BLaER1 treated with 17β-estradiol and CSF1 and Interleukin-3, amounts not matched to agents 10 nM and 100 nM (cell line): ENCODE measurements at regions not wholly inside any gene's neighbourhood (a gene's known extent, or its start where the extent isn't known, plus 50 kb on each side); places are given as distances from the start of the nearest gene placed in this dataset.
A peak's percentile ranks its signal among the peaks of the same experiment; 100 is the strongest.

Experiments used
- H3K27ac ChIP-seq, 11 experiments: shearing (Covaris generic); formaldehyde crosslinking; 2 replicates each; pipeline ENCODE4 v1.8.1; 2022
- H3K27me3 ChIP-seq, 11 experiments: shearing (Covaris generic); formaldehyde crosslinking; 2 replicates each; pipeline ENCODE4 v1.8.1; 2022
- H3K36me3 ChIP-seq, 11 experiments: shearing (Covaris generic); formaldehyde crosslinking; 2 replicates each; pipeline ENCODE4 v1.8.1; 2022
- H3K4me1 ChIP-seq, 10 experiments: shearing (Covaris generic); formaldehyde crosslinking; 2 replicates each; pipeline ENCODE4 v1.8.1; 2022
- H3K4me2 ChIP-seq, 11 experiments: shearing (Covaris generic); formaldehyde crosslinking; 2 replicates each; pipeline ENCODE4 v1.8.1; 2022
- H3K4me3 ChIP-seq, 10 experiments: shearing (Covaris generic); formaldehyde crosslinking; 2 replicates each; pipeline ENCODE4 v1.8.1; 2022
- H3K9ac ChIP-seq, 11 experiments: shearing (Covaris generic); formaldehyde crosslinking; 2 replicates each; pipeline ENCODE4 v1.8.1; 2022
- H3K9me3 ChIP-seq, 11 experiments: shearing (Covaris generic); formaldehyde crosslinking; replicated peaks in 1 of 11; 2 replicates each; pipeline ENCODE4 v1.8.1; 2022
- H4K20me1 ChIP-seq, 11 experiments: shearing (Covaris generic); formaldehyde crosslinking; 2 replicates each; pipeline ENCODE4 v1.8.1; 2022
- Cebpa-rat ChIP-seq, 11 experiments: shearing (Covaris generic); IDR thresholded peaks; 2 replicates each; pipeline ENCODE4 v1.8.1; 2022

GRCh38 chr2:126535408-126535807 lies 120.5 kb upstream of the GYPC start:
- H3K4me3 ChIP-seq: no peak overlapping the region
- H3K9ac ChIP-seq: no peak overlapping the region
- no peak for TF ChIP-seq Cebpa-rat (IDR thresholded peaks at IDR 0.05)
- no peak overlapping the region for H3K27ac ChIP-seq
- 0 out of 22 replicates have a peak overlapping the region, but pooled peaks of 2 of the 11 experiments have one; percentile 49 to 52 for H3K4me2 ChIP-seq
- H3K4me1 ChIP-seq: peaks cover 0 to 19% (median 11%) of the 10 kb centered on the region in 10 experiments; a peak in 16 of 20 replicates
- H4K20me1 ChIP-seq: no peaks in the 10 kb centered on the region
- no peaks in the 10 kb centered on the region for H3K9me3 ChIP-seq
- H3K36me3 ChIP-seq: no peaks in the 10 kb centered on the region
- no peaks in the 10 kb centered on the region for H3K27me3 ChIP-seq

DNA sequence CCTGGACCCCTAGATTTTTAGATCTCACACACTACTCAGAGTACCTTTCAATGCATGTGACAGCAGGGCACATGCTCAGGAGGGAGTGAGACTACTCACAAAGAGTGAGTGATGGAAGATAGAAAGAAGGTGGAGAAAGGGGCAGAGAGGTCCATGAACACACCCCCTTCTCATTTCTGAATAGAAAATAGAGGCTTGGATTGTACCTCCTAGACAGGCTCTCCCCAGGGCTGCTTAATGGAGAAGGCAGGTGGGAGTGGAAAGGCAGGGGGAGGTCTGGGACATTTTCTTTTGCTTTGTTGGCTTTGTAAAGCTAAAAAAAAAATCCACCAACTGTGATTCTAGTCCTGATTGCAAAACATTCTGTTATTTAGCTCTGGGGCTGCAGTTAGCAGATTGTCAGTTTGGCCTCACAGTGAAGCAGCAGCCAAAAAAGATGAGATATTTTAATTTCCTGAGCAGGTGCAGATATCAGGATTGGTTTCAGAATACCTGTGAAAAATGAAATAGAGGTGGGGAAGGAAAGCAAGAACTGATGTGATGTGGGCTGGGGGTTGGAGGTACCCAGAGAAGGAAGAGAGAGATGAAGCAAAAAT lies 119.3 kb upstream of the GYPC start:
- Histone ChIP-seq H3K9me3 (peaks cover 0 to 5% (median 0%) of the 10 kb centered on the region in 11 experiments; a peak in 6 of 22 replicates), H3K4me1 (peaks cover 0 to 19% (median 11%) of the 10 kb centered on the region in 10 experiments; a peak in 16 of 20 replicates), H3K4me2 (no peak overlapping the region), H4K20me1 (no peaks in the 10 kb centered on the region), H3K9ac (no peak overlapping the region), H3K4me3 (no peak overlapping the region), H3K27me3 (no peaks in the 10 kb centered on the region), H3K36me3 (no peaks in the 10 kb centered on the region), H3K27ac (no peak overlapping the region)
- TF ChIP-seq Cebpa-rat (IDR thresholded peaks at IDR 0.05): no peak

GRCh38 chr2:126539101-126539500 lies 116.9 kb upstream of the GYPC start:
- Histone ChIP-seq H3K9me3 (peaks cover 0 to 23% (median 17%) of the 10 kb centered on the region in 11 experiments; a peak in 16 of 22 replicates), H4K20me1 (no peaks in the 10 kb centered on the region), H3K27ac (no peak overlapping the region), H3K4me1 (peaks cover 0 to 13% (median 8%) of the 10 kb centered on the region in 10 experiments; a peak in 16 of 20 replicates), H3K36me3 (no peaks in the 10 kb centered on the region), H3K4me3 (no peak overlapping the region), H3K27me3 (no peaks in the 10 kb centered on the region), H3K4me2 (no peak overlapping the region), H3K9ac (no peak overlapping the region)
- TF ChIP-seq Cebpa-rat (IDR thresholded peaks at IDR 0.05): no peak

- no peak overlapping the region for H3K27ac ChIP-seq
- no peak overlapping the region for H3K4me3 ChIP-seq
- no peaks in the 10 kb centered on the region for H3K4me1 ChIP-seq
- H3K9me3 ChIP-seq: peaks cover 0 to 23% (median 17%) of the 10 kb centered on the region in 11 experiments; a peak in 16 of 22 replicates
- no peak overlapping the region for H3K4me2 ChIP-seq
- no peaks in the 10 kb centered on the region for H3K27me3 ChIP-seq
- H3K36me3 ChIP-seq: no peaks in the 10 kb centered on the region
- H3K9ac ChIP-seq: no peak overlapping the region
- no peaks in the 10 kb centered on the region for H4K20me1 ChIP-seq
- TF ChIP-seq Cebpa-rat (IDR thresholded peaks at IDR 0.05): no peak
Measured at GRCh38 chr2:126542247-126542646, 113.7 kb upstream of the GYPC start.

- Histone ChIP-seq H3K4me1 (no peaks in the 10 kb centered on the region), H3K27ac (no peak overlapping the region), H3K4me3 (no peak overlapping the region), H3K9me3 (peaks cover 0 to 23% (median 17%) of the 10 kb centered on the region in 11 experiments; a peak in 16 of 22 replicates), H3K27me3 (no peaks in the 10 kb centered on the region), H3K4me2 (no peak overlapping the region), H4K20me1 (no peaks in the 10 kb centered on the region), H3K9ac (no peak overlapping the region), H3K36me3 (no peaks in the 10 kb centered on the region)
- TF ChIP-seq Cebpa-rat (IDR thresholded peaks at IDR 0.05): no peak
Measured at GRCh38 chr2:126543081-126543480, 112.9 kb upstream of the GYPC start.

DNA sequence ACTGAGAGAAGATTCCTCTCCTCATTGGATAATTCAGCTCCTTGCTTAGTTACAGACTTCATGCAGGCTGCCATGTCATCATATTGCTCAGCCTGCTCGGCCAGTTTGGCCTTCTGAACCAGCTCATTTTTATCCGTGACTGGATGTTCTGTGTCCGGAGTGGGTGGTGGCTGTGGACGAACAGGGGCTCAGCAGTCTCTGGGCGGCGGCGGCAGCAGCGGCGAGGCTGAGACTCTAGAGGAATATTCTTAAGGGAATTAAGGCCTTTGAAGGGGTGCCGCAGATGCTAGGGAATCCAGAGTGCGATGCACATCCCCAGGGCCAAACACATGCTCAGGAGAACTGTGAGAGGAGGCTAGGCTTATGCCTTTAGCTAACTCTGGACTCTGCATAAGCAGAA lies 97.9 kb upstream of the GYPC start:
- no peak overlapping the region for H3K4me3 ChIP-seq
- no peaks in the 10 kb centered on the region for H3K27me3 ChIP-seq
- no peaks in the 10 kb centered on the region for H4K20me1 ChIP-seq
- H3K36me3 ChIP-seq: no peaks in the 10 kb centered on the region
- no peaks in the 10 kb centered on the region; a peak in 1 of 22 replicates for H3K9me3 ChIP-seq
- no peak for TF ChIP-seq Cebpa-rat (IDR thresholded peaks at IDR 0.05)
- H3K27ac ChIP-seq: no peak overlapping the region
- H3K4me1 ChIP-seq: no peaks in the 10 kb centered on the region
- no peak overlapping the region for H3K4me2 ChIP-seq
- no peak overlapping the region for H3K9ac ChIP-seq

- no peak for TF ChIP-seq Cebpa-rat (IDR thresholded peaks at IDR 0.05)
- Histone ChIP-seq H3K9ac (no peak overlapping the region), H3K4me2 (no peak overlapping the region), H3K4me3 (no peak overlapping the region), H3K27me3 (no peaks in the 10 kb centered on the region), H3K4me1 (no peaks in the 10 kb centered on the region), H3K27ac (no peak overlapping the region), H3K36me3 (no peaks in the 10 kb centered on the region), H4K20me1 (no peaks in the 10 kb centered on the region), H3K9me3 (no peaks in the 10 kb centered on the region)
Measured at GRCh38 chr2:126568734-126569133, 87.2 kb upstream of the GYPC start.

GRCh38 chr2:126571403-126571802 lies 84.6 kb upstream of the GYPC start:
- H4K20me1 ChIP-seq: no peaks in the 10 kb centered on the region
- no peaks in the 10 kb centered on the region for H3K4me1 ChIP-seq
- H3K4me2 ChIP-seq: no peak overlapping the region
- no peak overlapping the region for H3K4me3 ChIP-seq
- H3K9ac ChIP-seq: no peak overlapping the region
- no peaks in the 10 kb centered on the region for H3K27me3 ChIP-seq
- H3K9me3 ChIP-seq: no peaks in the 10 kb centered on the region
- TF ChIP-seq Cebpa-rat (IDR thresholded peaks at IDR 0.05): no peak
- H3K27ac ChIP-seq: no peak overlapping the region
- no peaks in the 10 kb centered on the region for H3K36me3 ChIP-seq

GRCh38 chr2:126575631-126576030 lies 80.3 kb upstream of the GYPC start:
- Histone ChIP-seq H3K27me3 (no peaks in the 10 kb centered on the region), H3K4me1 (no peaks in the 10 kb centered on the region), H3K4me2 (no peak overlapping the region), H3K36me3 (no peaks in the 10 kb centered on the region), H3K9me3 (no peaks in the 10 kb centered on the region), H3K9ac (no peak overlapping the region), H4K20me1 (no peaks in the 10 kb centered on the region), H3K27ac (no peak overlapping the region), H3K4me3 (no peak overlapping the region)
- no peak for TF ChIP-seq Cebpa-rat (IDR thresholded peaks at IDR 0.05)

DNA sequence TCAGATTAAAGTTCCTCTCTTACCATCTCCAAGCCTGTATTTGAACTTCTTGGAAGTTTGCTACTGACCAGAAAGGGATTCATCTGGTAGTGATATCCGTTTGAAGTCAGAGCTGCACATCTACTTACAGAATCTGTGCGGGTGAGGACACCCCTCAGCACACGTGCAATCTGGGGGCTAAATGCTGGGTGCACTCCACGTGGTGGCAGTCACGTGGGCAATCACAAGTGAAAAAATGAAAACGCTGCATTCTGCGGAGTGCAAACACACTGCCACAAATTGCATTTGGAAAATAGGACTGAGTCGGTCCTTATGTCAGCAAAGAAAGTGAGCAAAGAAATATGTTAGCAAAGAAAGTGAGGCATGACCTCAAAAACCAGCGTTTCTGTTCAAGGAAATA lies 76.1 kb upstream of the GYPC start:
- Histone ChIP-seq H3K27ac (no peak overlapping the region), H3K4me2 (no peak overlapping the region), H3K4me1 (no peaks in the 10 kb centered on the region), H3K9me3 (0 out of 22 replicates have a peak, but pooled peaks cover 0 to under 1% (median 0%) of the 10 kb centered on the region in 11 experiments), H3K27me3 (no peaks in the 10 kb centered on the region), H3K4me3 (no peak overlapping the region), H3K9ac (no peak overlapping the region), H3K36me3 (no peaks in the 10 kb centered on the region), H4K20me1 (no peaks in the 10 kb centered on the region)
- no peak for TF ChIP-seq Cebpa-rat (IDR thresholded peaks at IDR 0.05)
